Liver (tissue), 8 donors: ENCODE measurements at regions not wholly inside any gene's neighbourhood (a gene's known extent, or its start where the extent isn't known, plus 50 kb on each side); places are given as distances from the start of the nearest gene placed in this dataset.

ENCODE experiments used
- DNase-seq: peaks from one replicate; pipeline ENCODE4 v3.0.0-alpha.2; 2017; ENCODE audit warnings: low spot score
- H3K27ac ChIP-seq, 2 donors: one replicate each; pipeline ENCODE4 v1.7.0; 2013; ENCODE audit warnings: inconsistent platforms in 2 of 2, low read length in 2 of 2, control low read depth in 1 of 2, low read depth in 1 of 2, mild to moderate bottlenecking in 1 of 2
- H3K27me3 ChIP-seq, 4 donors: one replicate each; pipeline versions ENCODE4 v1.6.1 to v1.7.0; 2013; ENCODE audit warnings: low read length in 3 of 4, inconsistent platforms in 1 of 4, mild to moderate bottlenecking in 1 of 4, moderate library complexity in 1 of 4; ENCODE audit not compliant: control insufficient read depth in 4 of 4, insufficient read depth in 4 of 4
- H3K36me3 ChIP-seq, 4 donors: one replicate each; pipeline versions ENCODE4 v1.6.1 to v1.7.0; 2013; ENCODE audit warnings: low read length in 3 of 4, mild to moderate bottlenecking in 3 of 4, low read depth in 1 of 4, moderate library complexity in 1 of 4; ENCODE audit not compliant: control insufficient read depth in 4 of 4, insufficient read depth in 3 of 4
- H3K4me1 ChIP-seq, 4 donors: one replicate each; pipeline versions ENCODE4 v1.6.1 to v1.7.0; 2013; ENCODE audit warnings: low read length in 3 of 4, mild to moderate bottlenecking in 3 of 4, moderate library complexity in 1 of 4; ENCODE audit not compliant: control insufficient read depth in 4 of 4, insufficient read depth in 4 of 4
- H3K4me3 ChIP-seq, 3 donors: one replicate each; pipeline versions ENCODE4 v1.6.1 to v1.7.0; 2013; ENCODE audit warnings: low read length in 3 of 3, control low read depth in 1 of 3, low read depth in 1 of 3, mild to moderate bottlenecking in 1 of 3
- H3K9ac ChIP-seq, 2 donors: one replicate each; pipeline ENCODE4 v1.7.0; 2013; ENCODE audit warnings: low read length in 2 of 2, mild to moderate bottlenecking in 2 of 2, moderate library complexity in 2 of 2, control low read depth in 1 of 2, low read depth in 1 of 2
- H3K9me3 ChIP-seq, 4 donors: one replicate each; pipeline versions ENCODE4 v1.6.1 to v1.7.0; 2013; ENCODE audit warnings: low read length in 3 of 4; ENCODE audit not compliant: control insufficient read depth in 4 of 4
- ATF3 ChIP-seq: IDR thresholded peaks from 2 replicates; pipeline ENCODE4 v1.6.1; 2016; ENCODE audit warnings: antibody characterized with exemption
- GABPA ChIP-seq, 2 donors: IDR thresholded peaks in 1 of 2; conservative IDR thresholded peaks in 1 of 2; 2 replicates each; pipeline ENCODE4 v1.6.1; 2016; ENCODE audit warnings: antibody characterized with exemption in 2 of 2, mild to moderate bottlenecking in 1 of 2, moderate library complexity in 1 of 2
- HNF4G ChIP-seq: IDR thresholded peaks from 2 replicates; pipeline ENCODE4 v1.6.1; 2016; ENCODE audit warnings: antibody characterized with exemption
- JUND ChIP-seq, 2 donors: IDR thresholded peaks; 2 replicates each; pipeline ENCODE4 v1.6.1; 2016; ENCODE audit warnings: antibody characterized with exemption in 2 of 2
- MAX ChIP-seq: IDR thresholded peaks from 2 replicates; pipeline ENCODE4 v1.6.1; 2016; ENCODE audit warnings: antibody characterized with exemption
- RAD21 ChIP-seq, 2 donors: IDR thresholded peaks; 2 replicates each; pipeline ENCODE4 v1.6.1; 2016; ENCODE audit warnings: antibody characterized with exemption in 2 of 2, mild to moderate bottlenecking in 2 of 2
- SP1 ChIP-seq: IDR thresholded peaks from 2 replicates; pipeline ENCODE4 v1.6.1; 2018; ENCODE audit warnings: antibody characterized with exemption, mild to moderate bottlenecking
- TAF1 ChIP-seq: conservative IDR thresholded peaks from 2 replicates; pipeline ENCODE4 v1.6.1; 2016; ENCODE audit warnings: antibody characterized with exemption, mild to moderate bottlenecking
- YY1 ChIP-seq: IDR thresholded peaks from 2 replicates; pipeline ENCODE4 v1.6.1; 2016; ENCODE audit warnings: antibody characterized with exemption, mild to moderate bottlenecking
- WGBS: extraction: QIAGEN DNeasy Blood & Tissue Kit; methylation state at CpG from one replicate; pipeline ENCODE4 v1.1.7; 2013; 5-methylcytosine and 5-hydroxymethylcytosine counted together
- TF ChIP-seq, protein P1 (sequence below): IDR thresholded peaks from 2 replicates; pipeline ENCODE4 v1.6.1; 2016; ENCODE audit warnings: antibody characterized with exemption, mild to moderate bottlenecking
- TF ChIP-seq, protein P2 (sequence below): fragments of 150-350 bp; IDR thresholded peaks from 2 replicates; pipeline ENCODE4 v1.5.1; 2017; ENCODE audit warnings: improper control_type of control experiment, low read depth, low read length; ENCODE audit not compliant: missing input control
- donor health status: healthy.
- donor health status: healthy.
- donor health status: healthy.
- donor health status: healthy.
- donor health status: healthy.

DNA sequence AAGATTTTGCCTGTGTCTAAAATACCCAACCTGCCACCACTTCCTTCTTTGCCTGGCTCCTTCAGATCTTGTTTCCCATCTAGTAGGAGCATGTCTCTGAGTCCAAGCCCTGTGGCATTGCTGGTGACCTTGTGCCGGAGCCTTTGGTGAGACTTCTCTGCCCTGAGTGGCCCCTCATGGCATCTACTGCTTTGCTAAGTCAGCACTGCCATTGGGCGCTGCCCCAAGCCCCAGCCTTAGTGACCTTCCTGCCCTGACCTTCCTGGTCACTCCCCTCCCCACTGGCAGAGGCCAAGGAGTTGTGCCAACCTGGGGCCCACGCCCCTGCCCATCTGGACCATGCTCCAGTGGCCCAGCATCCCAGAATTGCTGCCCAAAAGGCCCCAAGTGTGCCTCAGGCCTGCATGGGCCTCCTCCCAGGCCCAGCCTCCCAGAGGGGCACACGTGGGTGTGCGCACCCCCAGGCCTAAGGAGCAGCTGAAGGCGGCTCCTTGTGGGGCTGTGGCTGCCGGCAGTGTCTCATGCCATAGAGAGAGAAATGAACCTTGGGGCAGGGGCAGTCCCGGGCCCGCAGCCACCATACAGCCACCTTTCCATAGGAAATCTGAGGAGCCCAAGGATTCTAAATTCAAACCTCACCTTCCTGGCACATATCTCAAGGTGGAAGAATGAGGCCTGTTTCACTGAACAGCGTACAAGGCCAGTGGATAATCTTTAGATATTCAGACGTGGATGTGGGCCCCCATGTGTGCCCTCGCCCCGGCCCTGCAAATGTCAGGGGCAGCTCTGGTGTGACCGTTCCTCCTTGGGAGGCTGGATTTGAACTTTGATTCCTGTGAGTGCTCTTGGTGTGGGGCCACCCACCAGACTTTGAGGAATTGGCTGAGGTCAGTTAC is 100.2 kb upstream of the SLC66A3 start:
- no peak overlapping the region for H3K9ac ChIP-seq
- no peak overlapping the region for H3K4me3 ChIP-seq
- H3K4me1 ChIP-seq: no peaks in the 10 kb centered on the region
- H3K27me3 ChIP-seq: no peaks in the 10 kb centered on the region
- no peaks in the 10 kb centered on the region for H3K36me3 ChIP-seq
- H3K27ac ChIP-seq: no peak overlapping the region
- H3K9me3 ChIP-seq: no peaks in the 10 kb centered on the region
- DNase-seq: no peak
- no peak for TF ChIP-seq GABPA (IDR thresholded peaks at IDR 0.05 in 1 of 2, conservative IDR thresholded peaks at IDR 0.05 in 1 of 2)
- TF ChIP-seq, protein P1, sequence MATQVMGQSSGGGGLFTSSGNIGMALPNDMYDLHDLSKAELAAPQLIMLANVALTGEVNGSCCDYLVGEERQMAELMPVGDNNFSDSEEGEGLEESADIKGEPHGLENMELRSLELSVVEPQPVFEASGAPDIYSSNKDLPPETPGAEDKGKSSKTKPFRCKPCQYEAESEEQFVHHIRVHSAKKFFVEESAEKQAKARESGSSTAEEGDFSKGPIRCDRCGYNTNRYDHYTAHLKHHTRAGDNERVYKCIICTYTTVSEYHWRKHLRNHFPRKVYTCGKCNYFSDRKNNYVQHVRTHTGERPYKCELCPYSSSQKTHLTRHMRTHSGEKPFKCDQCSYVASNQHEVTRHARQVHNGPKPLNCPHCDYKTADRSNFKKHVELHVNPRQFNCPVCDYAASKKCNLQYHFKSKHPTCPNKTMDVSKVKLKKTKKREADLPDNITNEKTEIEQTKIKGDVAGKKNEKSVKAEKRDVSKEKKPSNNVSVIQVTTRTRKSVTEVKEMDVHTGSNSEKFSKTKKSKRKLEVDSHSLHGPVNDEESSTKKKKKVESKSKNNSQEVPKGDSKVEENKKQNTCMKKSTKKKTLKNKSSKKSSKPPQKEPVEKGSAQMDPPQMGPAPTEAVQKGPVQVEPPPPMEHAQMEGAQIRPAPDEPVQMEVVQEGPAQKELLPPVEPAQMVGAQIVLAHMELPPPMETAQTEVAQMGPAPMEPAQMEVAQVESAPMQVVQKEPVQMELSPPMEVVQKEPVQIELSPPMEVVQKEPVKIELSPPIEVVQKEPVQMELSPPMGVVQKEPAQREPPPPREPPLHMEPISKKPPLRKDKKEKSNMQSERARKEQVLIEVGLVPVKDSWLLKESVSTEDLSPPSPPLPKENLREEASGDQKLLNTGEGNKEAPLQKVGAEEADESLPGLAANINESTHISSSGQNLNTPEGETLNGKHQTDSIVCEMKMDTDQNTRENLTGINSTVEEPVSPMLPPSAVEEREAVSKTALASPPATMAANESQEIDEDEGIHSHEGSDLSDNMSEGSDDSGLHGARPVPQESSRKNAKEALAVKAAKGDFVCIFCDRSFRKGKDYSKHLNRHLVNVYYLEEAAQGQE: no peak
- WGBS: 92% methylated on average over 14 of the region's 14 CpGs

GRCh38 chr2:11055679-11056215 is 99.5 kb upstream of the SLC66A3 start:
- no peaks in the 10 kb centered on the region for H3K27me3 ChIP-seq

More at GRCh38 chr2:11055679-11056215, 99.5 kb upstream of the SLC66A3 start:
- Histone ChIP-seq H3K4me3 (no peak overlapping the region), H3K4me1 (no peaks in the 10 kb centered on the region), H3K36me3 (no peaks in the 10 kb centered on the region), H3K27ac (no peak overlapping the region), H3K9me3 (peaks cover 0 to 3% (median 0%) of the 10 kb centered on the region in 4 donors), H3K9ac (no peak overlapping the region)
- no peak for TF ChIP-seq ATF3
- no peak for TF ChIP-seq HNF4G
- TF ChIP-seq RAD21 (IDR thresholded peaks at IDR 0.05): no peak
- no peak for TF ChIP-seq MAX
- no peak for TF ChIP-seq SP1
- TF ChIP-seq YY1: no peak
- TF ChIP-seq, protein P1: no peak
- TF ChIP-seq TAF1: no peak
- TF ChIP-seq, protein P2, sequence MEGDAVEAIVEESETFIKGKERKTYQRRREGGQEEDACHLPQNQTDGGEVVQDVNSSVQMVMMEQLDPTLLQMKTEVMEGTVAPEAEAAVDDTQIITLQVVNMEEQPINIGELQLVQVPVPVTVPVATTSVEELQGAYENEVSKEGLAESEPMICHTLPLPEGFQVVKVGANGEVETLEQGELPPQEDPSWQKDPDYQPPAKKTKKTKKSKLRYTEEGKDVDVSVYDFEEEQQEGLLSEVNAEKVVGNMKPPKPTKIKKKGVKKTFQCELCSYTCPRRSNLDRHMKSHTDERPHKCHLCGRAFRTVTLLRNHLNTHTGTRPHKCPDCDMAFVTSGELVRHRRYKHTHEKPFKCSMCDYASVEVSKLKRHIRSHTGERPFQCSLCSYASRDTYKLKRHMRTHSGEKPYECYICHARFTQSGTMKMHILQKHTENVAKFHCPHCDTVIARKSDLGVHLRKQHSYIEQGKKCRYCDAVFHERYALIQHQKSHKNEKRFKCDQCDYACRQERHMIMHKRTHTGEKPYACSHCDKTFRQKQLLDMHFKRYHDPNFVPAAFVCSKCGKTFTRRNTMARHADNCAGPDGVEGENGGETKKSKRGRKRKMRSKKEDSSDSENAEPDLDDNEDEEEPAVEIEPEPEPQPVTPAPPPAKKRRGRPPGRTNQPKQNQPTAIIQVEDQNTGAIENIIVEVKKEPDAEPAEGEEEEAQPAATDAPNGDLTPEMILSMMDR: no peak
- TF ChIP-seq JUND (IDR thresholded peaks at IDR 0.05): no peak
- 91% methylated on average over 9 of the region's 9 CpGs for WGBS
- DNase-seq: no peak
